ENCODE measurements at regions not wholly inside any gene's neighbourhood (a gene's known extent, or its start where the extent isn't known, plus 50 kb on each side); places are given as distances from the start of the nearest gene placed in this dataset.
A peak's percentile ranks its signal among the peaks of the same experiment; 100 is the strongest.

GRCh38 chr10:33579996-33580395 is 245.5 kb upstream of the NRP1 start:
- DNase-seq: no peak

GRCh38 chr10:33573606-33574005 is 239.1 kb upstream of the NRP1 start:
- DNase-seq: peak; percentile 59

- peak; percentile 26 for DNase-seq
Observed at GRCh38 chr10:33571616-33572015, 237.1 kb upstream of the NRP1 start.

GRCh38 chr10:33570495-33570894 is 236.0 kb upstream of the NRP1 start:
- DNase-seq: peak; percentile 83

GRCh38 chr10:33569702-33570101 is 235.2 kb upstream of the NRP1 start:
- DNase-seq: peak; percentile 62

- DNase-seq: no peak
Observed at GRCh38 chr10:33566426-33566825, 232.0 kb upstream of the NRP1 start.

- no peak for DNase-seq
Observed at GRCh38 chr10:33566001-33566400, 231.5 kb upstream of the NRP1 start.

- no peak for DNase-seq
Observed at GRCh38 chr10:33565231-33565630, 230.8 kb upstream of the NRP1 start.

- no peak for DNase-seq
Observed at GRCh38 chr10:33559105-33559504, 224.6 kb upstream of the NRP1 start.

GRCh38 chr10:33557313-33557712 is 222.8 kb upstream of the NRP1 start:
- no peak for DNase-seq

- DNase-seq: no peak
Observed at GRCh38 chr10:33556620-33557019, 222.2 kb upstream of the NRP1 start.

- no peak for DNase-seq
Observed at GRCh38 chr10:33556103-33556502, 221.6 kb upstream of the NRP1 start.

GRCh38 chr10:33553748-33554571 is 219.5 kb upstream of the NRP1 start:
- DNase-seq: no peak

GRCh38 chr10:33552290-33552689 is 217.8 kb upstream of the NRP1 start:
- DNase-seq: no peak

GRCh38 chr10:33550811-33551210 is 216.3 kb upstream of the NRP1 start:
- DNase-seq: no peak

GRCh38 chr10:33547976-33548375 is 213.5 kb upstream of the NRP1 start:
- DNase-seq: no peak

GRCh38 chr10:33546031-33546430 is 211.6 kb upstream of the NRP1 start:
- DNase-seq: no peak

- DNase-seq: peak; percentile 55
Observed at GRCh38 chr10:33542752-33543505, 208.5 kb upstream of the NRP1 start.

- DNase-seq: no peak
Observed at GRCh38 chr10:33539116-33539515, 204.6 kb upstream of the NRP1 start.

- DNase-seq: no peak
Observed at GRCh38 chr10:33537066-33537465, 202.6 kb upstream of the NRP1 start.

- no peak for DNase-seq
Observed at GRCh38 chr10:33536508-33536907, 202.0 kb upstream of the NRP1 start.

GRCh38 chr10:33535866-33536265 is 201.4 kb upstream of the NRP1 start:
- no peak for DNase-seq

GRCh38 chr10:33534416-33534815 is 199.9 kb upstream of the NRP1 start:
- DNase-seq: no peak

GRCh38 chr10:33533612-33534011 is 199.1 kb upstream of the NRP1 start:
- DNase-seq: no peak
